GM18519 (cell line): ENCODE measurements at regions not wholly inside any gene's neighbourhood (a gene's known extent, or its start where the extent isn't known, plus 50 kb on each side); places are given as distances from the start of the nearest gene placed in this dataset.
"Not testable (repeated sequence)": the region's sequence is repeated elsewhere in the genome, so short reads cannot be mapped to it uniquely, and the experiment has no call there.

Experiments used
- ATAC-seq: cut with Tn5 transposase; IDR thresholded peaks from one replicate; pipeline ENCODE4 v1.9.1; 2021; ENCODE audit warnings: mild to moderate bottlenecking, moderate library complexity; ENCODE audit not compliant: unreplicated experiment, low FRiP score

DNA sequence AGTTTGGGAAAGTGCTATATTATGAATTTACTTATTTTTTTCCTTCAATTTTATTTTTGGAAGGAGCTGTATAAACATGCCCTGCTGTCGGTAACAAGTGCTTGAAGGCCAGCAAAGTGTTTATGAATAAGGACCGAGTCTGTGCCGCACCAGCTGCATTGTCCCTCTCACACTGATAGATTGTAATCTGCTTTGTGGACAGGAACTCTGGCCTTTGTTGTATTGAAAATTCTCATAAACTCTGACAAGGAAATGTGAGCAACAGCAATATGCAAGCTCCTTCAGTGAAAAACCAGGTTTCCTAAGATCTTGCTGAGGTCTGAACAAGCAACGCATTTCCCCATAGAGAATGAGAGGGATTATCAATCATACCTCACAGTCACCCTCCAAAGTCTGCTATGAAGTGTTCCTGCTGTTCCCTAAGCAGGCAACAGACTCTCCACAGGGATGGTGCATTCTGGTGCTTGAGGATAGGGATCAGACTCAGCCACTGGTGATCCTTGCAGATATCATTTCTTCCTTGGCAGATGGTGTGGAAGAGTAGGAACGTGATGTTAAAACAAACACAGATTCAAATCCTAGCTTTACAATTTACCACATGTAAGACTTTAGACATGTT is 109.6 kb downstream of the KCNJ2 start:
- ATAC-seq, result no peak

DNA sequence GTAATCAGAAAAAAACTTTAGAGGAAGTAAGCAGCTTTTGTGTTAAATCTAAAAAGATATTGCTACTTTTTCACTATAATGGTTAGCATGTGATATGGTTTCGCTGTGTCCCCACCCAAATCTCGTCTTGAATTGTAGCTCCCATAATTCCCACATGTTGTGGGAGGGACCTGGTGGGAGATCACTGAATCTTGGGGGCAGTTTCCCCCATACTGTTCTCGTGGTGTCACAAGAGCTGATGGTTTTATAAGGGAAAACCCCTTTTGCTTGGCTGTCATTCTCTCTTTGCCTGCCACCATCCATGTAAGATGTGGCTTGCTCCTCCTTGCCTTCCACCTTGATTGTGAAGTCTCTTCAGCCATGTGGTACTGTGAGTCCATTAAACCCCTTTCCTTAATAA is 117.1 kb downstream of the KCNJ2 start:
- no peak for ATAC-seq

- no peak for ATAC-seq
Measured at GRCh38 chr17:70288540-70289290, 119.4 kb downstream of the KCNJ2 start.

- no peak for ATAC-seq
Measured at GRCh38 chr17:70290770-70291169, 121.4 kb downstream of the KCNJ2 start.

DNA sequence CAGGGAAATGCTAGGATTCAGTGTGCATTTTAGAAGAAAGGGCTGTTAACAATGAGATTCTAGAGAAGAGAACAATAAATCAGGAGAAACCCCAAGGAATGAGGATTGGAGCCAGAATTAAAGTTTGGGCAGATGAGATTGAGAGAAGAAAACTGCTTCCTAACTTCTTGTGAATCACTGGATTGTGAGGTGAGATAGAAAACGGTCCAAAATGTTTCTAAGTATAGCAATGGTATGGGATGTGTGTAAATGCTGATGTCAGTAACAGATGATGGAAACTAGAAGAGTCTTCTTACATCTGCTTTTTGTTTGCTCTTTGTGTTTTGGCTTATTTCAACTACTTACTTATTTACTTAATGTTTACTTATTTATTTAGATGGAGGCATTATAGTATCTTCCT is 123.0 kb downstream of the KCNJ2 start:
- no peak for ATAC-seq

- ATAC-seq, result not testable (repeated sequence)
Measured at GRCh38 chr17:70293564-70294310, 124.4 kb downstream of the KCNJ2 start.

GRCh38 chr17:70295329-70295728 is 126.0 kb downstream of the KCNJ2 start:
- no peak for ATAC-seq

GRCh38 chr17:70295731-70296130 is 126.4 kb downstream of the KCNJ2 start:
- no peak for ATAC-seq

GRCh38 chr17:70296456-70296855 is 127.1 kb downstream of the KCNJ2 start:
- ATAC-seq, result no peak

GRCh38 chr17:70297397-70297796 is 128.1 kb downstream of the KCNJ2 start:
- no peak for ATAC-seq

GRCh38 chr17:70298929-70299531 is 129.7 kb downstream of the KCNJ2 start:
- no peak for ATAC-seq

- no peak for ATAC-seq
Measured at GRCh38 chr17:70307430-70308225, 138.3 kb downstream of the KCNJ2 start.

- ATAC-seq, result no peak
Measured at GRCh38 chr17:70308618-70309017, 139.3 kb downstream of the KCNJ2 start.

GRCh38 chr17:70310221-70310672 is 140.9 kb downstream of the KCNJ2 start:
- no peak for ATAC-seq

DNA sequence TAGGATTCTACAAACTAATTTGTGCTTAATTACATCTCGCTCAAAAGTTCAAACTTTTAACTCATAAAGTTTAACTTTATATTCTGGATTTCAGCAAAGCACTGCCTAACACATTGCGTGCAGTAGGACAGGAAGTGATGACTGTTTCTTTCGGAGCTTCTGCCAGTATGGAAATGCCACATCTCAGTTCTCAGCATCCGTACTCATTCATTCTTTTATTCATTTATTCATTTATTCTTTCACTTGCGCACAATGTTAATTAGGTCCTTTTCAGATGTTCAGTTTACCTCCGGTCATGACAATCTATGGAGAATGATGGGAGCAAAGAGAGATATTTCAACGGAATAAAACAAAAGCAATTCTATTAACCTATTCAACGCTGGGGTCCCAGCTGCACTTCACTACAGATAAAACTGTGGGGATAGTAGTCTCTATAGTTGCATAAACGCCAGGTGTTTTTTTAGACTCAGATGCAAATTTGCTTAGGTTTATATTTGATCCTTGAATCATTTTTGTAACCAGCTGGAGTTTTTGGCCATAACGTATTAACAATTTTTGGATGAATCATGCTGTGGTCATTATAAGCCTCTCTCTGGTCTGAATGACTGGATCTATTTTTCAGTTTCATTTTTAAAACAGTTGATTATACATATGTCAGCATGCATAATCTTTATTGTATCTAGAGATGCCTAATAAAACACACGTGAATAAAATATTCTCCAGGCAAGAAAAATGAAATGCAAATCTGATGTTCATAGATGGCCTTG is 143.9 kb downstream of the KCNJ2 start:
- no peak for ATAC-seq

GRCh38 chr17:70314096-70314495 is 144.8 kb downstream of the KCNJ2 start:
- ATAC-seq, result no peak

GRCh38 chr17:70314506-70314905 is 145.2 kb downstream of the KCNJ2 start:
- ATAC-seq, result no peak

GRCh38 chr17:70317421-70317820 is 148.1 kb downstream of the KCNJ2 start:
- ATAC-seq, result no peak

GRCh38 chr17:70318051-70318450 is 148.7 kb downstream of the KCNJ2 start:
- no peak for ATAC-seq

DNA sequence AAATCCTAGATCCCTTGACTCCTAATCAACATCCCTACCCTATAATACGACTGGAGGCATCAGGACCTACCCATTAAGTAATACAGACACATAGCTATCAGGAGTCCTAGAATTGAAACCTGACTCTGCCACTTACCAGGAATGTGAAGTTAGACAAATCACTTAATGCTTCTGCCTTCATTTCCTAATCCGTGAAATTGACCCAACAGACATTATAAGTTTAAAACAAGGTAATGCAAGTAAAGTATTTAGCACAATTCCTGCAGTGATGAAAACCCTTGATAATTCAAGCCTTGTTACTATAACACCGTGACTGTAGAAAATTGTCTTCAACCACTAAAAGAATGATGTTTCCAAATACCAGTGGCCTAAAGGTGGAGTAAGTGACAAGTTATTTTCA is 150.2 kb downstream of the KCNJ2 start:
- ATAC-seq, result no peak
